IMR-90 (cell line): ENCODE measurements at regions not wholly inside any gene's neighbourhood (a gene's known extent, or its start where the extent isn't known, plus 50 kb on each side); places are given as distances from the start of the nearest gene placed in this dataset.
A peak's percentile ranks its signal among the peaks of the same experiment; 100 is the strongest.

Experiments
- ATAC-seq: fragments of 200-7000 bp; cut with Tn5 transposase; 2 replicates; pipeline ENCODE4 v1.9.1; 2020; ENCODE audit warnings: low read depth, mild to moderate bottlenecking, moderate library complexity
- BruUV-seq: library from RNA; stranded (reverse); fragments of 400-500 nt; replicated peaks from 2 replicates; lab custom pipeline; 2021; lab: Mats Ljungman, UMichigan
- CTCF ChIA-PET: fragments of 300-600 bp; formaldehyde crosslinking; extraction: SDS; loops from one replicate; lab custom pipeline; 2021; ENCODE audit warnings: antibody characterized with exemption; lab: Yijun Ruan, JAX
- POLR2A ChIA-PET: fragments of 300-600 bp; sonication (Branson Sonifier 250); formaldehyde crosslinking; loops from one replicate; lab custom pipeline; 2022; ENCODE audit warnings: antibody characterized with exemption; ENCODE audit not compliant: unreplicated experiment; lab: Charles Lee
- DNase-seq: peaks from one replicate; pipeline ENCODE4 v3.0.0; 2013
- H2AFZ ChIP-seq: replicated peaks from 2 replicates; pipeline ENCODE3; 2013; ENCODE audit warnings: low read length, mild to moderate bottlenecking; ENCODE audit not compliant: poor library complexity
- H2AK5ac ChIP-seq: 2 replicates; pipeline ENCODE4 v1.6.1; 2013; ENCODE audit warnings: low read depth, low read length, inconsistent platforms
- H2AK9ac ChIP-seq: replicated peaks from 2 replicates; pipeline ENCODE3; 2013; ENCODE audit warnings: mild to moderate bottlenecking, low read depth, low read length, moderate library complexity; ENCODE audit not compliant: poor library complexity
- H2BK120ac ChIP-seq: 2 replicates; pipeline ENCODE4 v1.6.1; 2013; ENCODE audit warnings: low read depth, low read length, inconsistent platforms
- H2BK15ac ChIP-seq: 3 replicates; pipeline ENCODE4 v1.6.1; 2013; ENCODE audit warnings: low read depth, low read length, inconsistent platforms
- H2BK20ac ChIP-seq: 2 replicates; pipeline ENCODE4 v1.6.1; 2013; ENCODE audit warnings: low read depth, mild to moderate bottlenecking, inconsistent platforms, low read length, moderate library complexity
- H2BK5ac ChIP-seq: 2 replicates; pipeline ENCODE4 v1.6.1; 2013; ENCODE audit warnings: mild to moderate bottlenecking, low read depth, low read length, inconsistent platforms; ENCODE audit not compliant: poor library complexity, severe bottlenecking
- H3K14ac ChIP-seq: replicated peaks from 2 replicates; pipeline ENCODE4 v1.6.1; 2013; ENCODE audit warnings: low read depth, low read length, inconsistent platforms
- H3K18ac ChIP-seq: 2 replicates; pipeline ENCODE4 v1.6.1; 2013; ENCODE audit warnings: low read depth, low read length, control low read depth
- H3K23ac ChIP-seq: 2 replicates; pipeline ENCODE4 v1.6.1; 2013; ENCODE audit warnings: low read depth, low read length, inconsistent platforms
- H3K27ac ChIP-seq: 2 replicates; pipeline ENCODE4 v1.5.1; 2013; ENCODE audit warnings: mild to moderate bottlenecking, control low read depth, low read length; ENCODE audit not compliant: insufficient read depth
- H3K27me3 ChIP-seq: 2 replicates; pipeline ENCODE4 v1.6.1; 2013; ENCODE audit warnings: low read length; ENCODE audit not compliant: control insufficient read depth, insufficient read depth
- H3K36me3 ChIP-seq: 2 replicates; pipeline ENCODE4 v1.6.1; 2013; ENCODE audit warnings: low read length, mixed read lengths; ENCODE audit not compliant: control insufficient read depth, insufficient read depth
- H3K4ac ChIP-seq: 2 replicates; pipeline ENCODE4 v1.6.1; 2013; ENCODE audit warnings: low read depth, low read length, inconsistent platforms
- H3K4me1 ChIP-seq: 2 replicates; pipeline ENCODE4 v1.6.1; 2013; ENCODE audit warnings: low read length, mixed read lengths; ENCODE audit not compliant: control insufficient read depth, insufficient read depth
- H3K4me2 ChIP-seq: 2 replicates; pipeline ENCODE4 v1.6.1; 2013; ENCODE audit warnings: low read depth, mild to moderate bottlenecking, control low read depth, low read length, moderate library complexity
- H3K4me3 ChIP-seq: 2 replicates; pipeline ENCODE4 v1.5.1; 2013; ENCODE audit warnings: low read depth, mild to moderate bottlenecking, control low read depth, low read length, moderate library complexity; ENCODE audit not compliant: insufficient read depth
- H3K56ac ChIP-seq: 2 replicates; pipeline ENCODE4 v1.6.1; 2013; ENCODE audit warnings: low read length, inconsistent platforms; ENCODE audit not compliant: insufficient read depth; ENCODE audit errors: extremely low read depth
- H3K79me1 ChIP-seq, 2 experiments: 2 replicates each; pipeline ENCODE4 v1.6.1; 2013; ENCODE audit warnings: low read length in 2 of 2, inconsistent platforms in 1 of 2, low read depth in 1 of 2
- H3K9ac ChIP-seq: 2 replicates; pipeline ENCODE4 v1.6.1; 2013; ENCODE audit warnings: low read depth, low read length, control low read depth
- H3K9me1 ChIP-seq: 2 replicates; pipeline ENCODE4 v1.6.1; 2013; ENCODE audit warnings: low read length, inconsistent platforms; ENCODE audit not compliant: insufficient read depth
- H3K9me3 ChIP-seq: 2 replicates; pipeline ENCODE4 v1.6.1; 2013; ENCODE audit warnings: low read length; ENCODE audit not compliant: control insufficient read depth, insufficient read depth
- H4K20me1 ChIP-seq: 2 replicates; pipeline ENCODE4 v1.6.1; 2013; ENCODE audit warnings: low read length, inconsistent platforms; ENCODE audit not compliant: insufficient read depth
- H4K5ac ChIP-seq: 2 replicates; pipeline ENCODE4 v1.6.1; 2013; ENCODE audit warnings: mild to moderate bottlenecking, low read depth, low read length, control low read depth
- H4K8ac ChIP-seq, 2 experiments: 2 replicates each; pipeline ENCODE4 v1.6.1; 2013; ENCODE audit warnings: low read depth in 2 of 2, low read length in 2 of 2, control low read depth in 1 of 2, inconsistent platforms in 1 of 2
- H4K91ac ChIP-seq: 2 replicates; pipeline ENCODE4 v1.6.1; 2013; ENCODE audit warnings: low read depth, low read length, inconsistent platforms; ENCODE audit not compliant: insufficient read depth
- CHD1 ChIP-seq: IDR thresholded peaks from 2 replicates; pipeline ENCODE4 v1.6.1; 2012; ENCODE audit warnings: low read depth, low read length, improper control_type of control experiment
- FOS ChIP-seq: fragments of 150-350 bp; IDR thresholded peaks from 2 replicates; pipeline ENCODE4 v1.6.1; 2016; ENCODE audit warnings: low read depth, low read length
- WGBS, 2 experiments: methylation state at CpG; one replicate each; pipeline versions ENCODE4 v1.1.5 to v1.1.7; 2013; ENCODE audit warnings: missing lambda C conversion rate in 2 of 2; ENCODE audit not compliant: insufficient read length in 1 of 2; ENCODE audit errors: extremely low coverage in 2 of 2; 5-methylcytosine and 5-hydroxymethylcytosine counted together
- dilution Hi-C: fragments of 300-500 bp; cut with HindIII; formaldehyde crosslinking; loops from one replicate; pipeline ENCODE4 v1.14.3; 2018; ENCODE audit warnings: low sequenced_read_pairs; ENCODE audit not compliant: unreplicated experiment
- in situ Hi-C: fragments of 300-500 bp; cut with MboI; formaldehyde crosslinking; loops from 3 replicates; pipeline ENCODE4 v1.14.3; 2019; ENCODE audit warnings: low sequenced_read_pairs, inconsistent platforms, mixed read lengths
- intact Hi-C: fragments of 100-400 bp; cut with micrococcal nuclease; formaldehyde crosslinking; loops from 2 replicates; pipeline ENCODE4 v1.10.0; 2022

DNA sequence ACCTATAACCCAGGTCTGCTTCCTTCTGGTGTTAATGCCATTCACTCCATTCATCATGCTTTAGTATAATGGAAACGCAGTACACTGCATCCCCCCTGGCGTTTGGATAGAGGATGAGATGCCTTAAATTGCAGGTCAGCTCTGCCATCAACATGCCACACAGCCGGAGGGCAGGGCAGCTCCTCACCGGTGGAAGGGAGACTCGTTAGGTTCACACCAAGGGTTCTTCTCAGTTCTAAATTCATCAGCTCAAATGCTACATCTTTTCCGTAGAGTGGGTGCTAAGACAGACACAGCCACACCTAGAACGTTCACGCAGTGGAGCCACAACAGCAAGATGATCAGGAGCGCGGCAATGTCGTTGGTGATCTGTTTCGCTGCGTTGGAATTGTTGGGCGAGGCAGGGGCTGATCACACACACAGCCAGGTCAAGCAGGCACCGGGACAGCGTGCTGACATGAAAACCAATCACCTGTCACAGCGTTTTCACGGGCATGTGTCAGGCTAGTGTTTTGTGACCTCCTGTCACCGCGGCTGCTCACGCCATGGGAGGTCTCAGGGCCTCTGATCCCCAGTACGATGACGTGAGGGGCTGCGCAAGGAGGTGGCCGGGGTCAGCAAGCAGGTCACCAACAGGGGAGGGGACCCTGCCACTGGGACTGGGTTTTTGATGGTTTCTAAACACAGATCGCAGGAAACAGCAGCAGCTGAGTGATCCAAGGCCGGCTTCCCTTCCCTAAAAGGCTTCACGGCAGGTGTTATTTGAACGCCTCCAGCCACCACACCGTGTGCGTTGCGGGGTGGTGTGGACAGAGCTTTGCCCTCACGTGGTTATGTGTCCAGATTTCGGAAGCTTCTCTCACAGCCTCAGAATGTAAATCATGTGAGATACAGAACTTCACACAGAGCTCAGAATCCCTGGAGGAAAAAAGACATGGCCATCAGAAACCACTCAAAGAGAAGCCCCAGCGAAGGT is 94.3 kb upstream of the IRS2 start:
- intact Hi-C loops = no loop called here
- no peaks in the 10 kb centered on the region for H4K20me1 ChIP-seq
- TF ChIP-seq FOS (no peak), CHD1 (no peak)
- in situ Hi-C loops = no loop called here
- POLR2A ChIA-PET = no interaction called here
- no peak overlapping the region for H3K4me2 ChIP-seq
- no peak overlapping the region for H3K56ac ChIP-seq
- no peak overlapping the region for H4K91ac ChIP-seq
- no peaks in the 10 kb centered on the region for H3K9me3 ChIP-seq
- no peak overlapping the region for H2BK15ac ChIP-seq
- no peak overlapping the region for H2AFZ ChIP-seq
- WGBS, 2 experiments = 89% methylated on average over 12 of the region's 35 CpGs; no CpG with 5 or more reads in 1 of the 2 experiments
- H2BK5ac ChIP-seq = no peak overlapping the region
- H3K36me3 ChIP-seq = no peaks in the 10 kb centered on the region
- no peak overlapping the region for H3K27ac ChIP-seq
- no peaks in the 10 kb centered on the region for H3K79me1 ChIP-seq
- H3K4me1 ChIP-seq = peaks cover 4% of the 10 kb centered on the region; the same call in 1 of the 2 replicates
- no peak overlapping the region for H3K18ac ChIP-seq
- H2AK9ac ChIP-seq = no peak overlapping the region
- CTCF ChIA-PET = interaction anchor here (0.6 kb wide), 1 partner anchor 16 kb away, joined by 4 read pairs; no protein-coding TSS in a partner anchor
- no peak overlapping the region for H4K8ac ChIP-seq
- no peak overlapping the region for H2BK120ac ChIP-seq
- H3K9me1 ChIP-seq = peaks cover 7% of the 10 kb centered on the region
- H3K4me3 ChIP-seq = no peak overlapping the region
- H3K27me3 ChIP-seq = peaks cover 8% of the 10 kb centered on the region
- peak overlapping the region; percentile 62 for H2AK5ac ChIP-seq
- no peak overlapping the region for H4K5ac ChIP-seq
- H3K4ac ChIP-seq = no peak overlapping the region
- no peak overlapping the region for H2BK20ac ChIP-seq
- dilution Hi-C loops = no loop called here
- no peak overlapping the region for H3K14ac ChIP-seq
- H3K23ac ChIP-seq = no peak overlapping the region
- DNase-seq (no peak), ATAC-seq (no peak)
- no peak overlapping the region for H3K9ac ChIP-seq
- no TSS peak for BruUV-seq
